HEK293 (cell line): ENCODE measurements at regions not wholly inside any gene's neighbourhood (a gene's known extent, or its start where the extent isn't known, plus 50 kb on each side); places are given as distances from the start of the nearest gene placed in this dataset.

ENCODE experiments used
- MZF1 ChIP-seq: fragments of 450-650 bp; formaldehyde crosslinking; IDR thresholded peaks from 2 replicates; pipeline ENCODE4 v1.5.1; 2017; ENCODE audit warnings: missing biosample characterization, missing genetic modification characterization, borderline replicate concordance
- TCF7L2 ChIP-seq: IDR thresholded peaks from 2 replicates; pipeline ENCODE4 v1.6.1; 2011; ENCODE audit warnings: low read depth, mild to moderate bottlenecking, inconsistent platforms, low read length, moderate library complexity, borderline replicate concordance
- ZBTB1 ChIP-seq: fragments of 450-650 bp; formaldehyde crosslinking; IDR thresholded peaks from 2 replicates; pipeline ENCODE4 v1.5.1; 2016; ENCODE audit warnings: missing biosample characterization, missing genetic modification characterization
- ZNF324 ChIP-seq: fragments of 450-650 bp; formaldehyde crosslinking; IDR thresholded peaks from 2 replicates; pipeline ENCODE4 v1.5.1; 2016; ENCODE audit warnings: missing biosample characterization, missing genetic modification characterization
- ZNF398 ChIP-seq: fragments of 450-650 bp; formaldehyde crosslinking; IDR thresholded peaks from 2 replicates; pipeline ENCODE4 v1.5.1; 2017; ENCODE audit warnings: missing biosample characterization, missing genetic modification characterization
- ZNF501 ChIP-seq: fragments of 450-650 bp; formaldehyde crosslinking; IDR thresholded peaks from 2 replicates; pipeline ENCODE4 v1.5.1; 2016; ENCODE audit warnings: missing biosample characterization, missing genetic modification characterization
- ZNF623 ChIP-seq: fragments of 450-650 bp; formaldehyde crosslinking; IDR thresholded peaks from 2 replicates; pipeline ENCODE4 v1.5.1; 2016; ENCODE audit warnings: missing biosample characterization, missing genetic modification characterization
- ZNF660 ChIP-seq: fragments of 450-650 bp; IDR thresholded peaks from 2 replicates; pipeline ENCODE4 v1.5.1; 2018; ENCODE audit warnings: missing biosample characterization, mild to moderate bottlenecking, missing genetic modification characterization
- ZNF670 ChIP-seq: fragments of 450-650 bp; formaldehyde crosslinking; IDR thresholded peaks from 2 replicates; pipeline ENCODE4 v1.5.1; 2016; ENCODE audit warnings: missing biosample characterization, missing genetic modification characterization, low read depth
- ZNF747 ChIP-seq: fragments of 450-650 bp; formaldehyde crosslinking; IDR thresholded peaks from 2 replicates; pipeline ENCODE4 v1.5.1; 2016; ENCODE audit warnings: missing biosample characterization, missing genetic modification characterization
- TF ChIP-seq, protein P1 (sequence below): fragments of 450-650 bp; formaldehyde crosslinking; IDR thresholded peaks from 2 replicates; pipeline ENCODE4 v1.5.1; 2016; ENCODE audit warnings: missing biosample characterization, missing genetic modification characterization

DNA sequence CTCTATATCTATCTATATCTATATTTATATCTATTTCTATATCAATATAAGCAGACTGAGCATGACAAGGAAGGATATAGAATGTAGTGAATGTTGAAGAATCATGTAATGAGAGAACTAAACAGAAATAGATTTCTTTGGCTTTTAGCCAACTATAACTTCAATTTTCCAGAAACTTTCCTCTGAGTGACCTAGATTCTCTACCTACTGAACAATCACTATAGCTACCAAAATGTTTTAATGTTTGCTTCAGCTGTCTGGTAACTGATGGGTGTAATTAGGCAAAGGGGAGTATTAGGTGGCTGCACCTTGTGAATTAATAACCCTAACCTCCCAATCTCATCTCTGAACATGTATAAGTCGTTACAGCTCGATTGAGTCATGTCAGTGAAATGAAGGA, 76.4 kb upstream of the ROBO1 start:
- TF ChIP-seq ZNF324 (tag by site-specific recombination) (no peak), ZNF398 (tag by site-specific recombination) (no peak), ZNF747 (no peak), ZNF501 (tag by site-specific recombination) (no peak), ZNF660 (tag by site-specific recombination) (no peak), MZF1 (tag by site-specific recombination) (no peak), ZNF623 (tag by site-specific recombination) (no peak), TCF7L2 (no peak), ZBTB1 (tag by site-specific recombination) (no peak), ZNF670 (tag by site-specific recombination) (no peak)
- TF ChIP-seq, protein P1, sequence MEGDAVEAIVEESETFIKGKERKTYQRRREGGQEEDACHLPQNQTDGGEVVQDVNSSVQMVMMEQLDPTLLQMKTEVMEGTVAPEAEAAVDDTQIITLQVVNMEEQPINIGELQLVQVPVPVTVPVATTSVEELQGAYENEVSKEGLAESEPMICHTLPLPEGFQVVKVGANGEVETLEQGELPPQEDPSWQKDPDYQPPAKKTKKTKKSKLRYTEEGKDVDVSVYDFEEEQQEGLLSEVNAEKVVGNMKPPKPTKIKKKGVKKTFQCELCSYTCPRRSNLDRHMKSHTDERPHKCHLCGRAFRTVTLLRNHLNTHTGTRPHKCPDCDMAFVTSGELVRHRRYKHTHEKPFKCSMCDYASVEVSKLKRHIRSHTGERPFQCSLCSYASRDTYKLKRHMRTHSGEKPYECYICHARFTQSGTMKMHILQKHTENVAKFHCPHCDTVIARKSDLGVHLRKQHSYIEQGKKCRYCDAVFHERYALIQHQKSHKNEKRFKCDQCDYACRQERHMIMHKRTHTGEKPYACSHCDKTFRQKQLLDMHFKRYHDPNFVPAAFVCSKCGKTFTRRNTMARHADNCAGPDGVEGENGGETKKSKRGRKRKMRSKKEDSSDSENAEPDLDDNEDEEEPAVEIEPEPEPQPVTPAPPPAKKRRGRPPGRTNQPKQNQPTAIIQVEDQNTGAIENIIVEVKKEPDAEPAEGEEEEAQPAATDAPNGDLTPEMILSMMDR, result no peak
